Mesenchymal stem cell (in vitro differentiated cells and primary cell): ENCODE measurements at regions not wholly inside any gene's neighbourhood (a gene's known extent, or its start where the extent isn't known, plus 50 kb on each side); places are given as distances from the start of the nearest gene placed in this dataset.

Experiments
- DNase-seq: peaks from one replicate; pipeline ENCODE4 v3.0.0-alpha.2; 2013
- H2AFZ ChIP-seq: one replicate; pipeline ENCODE4 v1.6.1; 2013; ENCODE audit warnings: low read depth, mild to moderate bottlenecking, control low read depth, inconsistent platforms, low read length, moderate library complexity
- H2AK5ac ChIP-seq: 2 replicates; pipeline ENCODE4 v1.6.1; 2013; ENCODE audit warnings: low read length, moderate library complexity, mild to moderate bottlenecking, inconsistent platforms; ENCODE audit not compliant: severe bottlenecking
- H2BK120ac ChIP-seq: one replicate; pipeline ENCODE4 v1.6.1; 2013; ENCODE audit warnings: low read depth, mild to moderate bottlenecking, inconsistent platforms, low read length, moderate library complexity
- H2BK12ac ChIP-seq, 2 experiments: one replicate each; pipeline ENCODE4 v1.6.1; 2013; ENCODE audit warnings: inconsistent platforms in 2 of 2, low read length in 2 of 2, mild to moderate bottlenecking in 2 of 2, moderate library complexity in 2 of 2, control low read depth in 1 of 2
- H2BK15ac ChIP-seq: one replicate; pipeline ENCODE4 v1.6.1; 2013; ENCODE audit warnings: mild to moderate bottlenecking, low read depth, inconsistent platforms; ENCODE audit not compliant: poor library complexity, severe bottlenecking
- H2BK5ac ChIP-seq: 2 replicates; pipeline ENCODE4 v1.6.1; 2013; ENCODE audit warnings: low read depth, mild to moderate bottlenecking, low read length, control low read depth, inconsistent platforms; ENCODE audit not compliant: poor library complexity, severe bottlenecking
- H3K14ac ChIP-seq, 2 experiments: one replicate each; pipeline ENCODE4 v1.6.1; 2013; ENCODE audit warnings: inconsistent platforms in 2 of 2, low read length in 2 of 2, control low read depth in 1 of 2, mild to moderate bottlenecking in 1 of 2, moderate library complexity in 1 of 2
- H3K18ac ChIP-seq, 2 experiments: one replicate each; pipeline ENCODE4 v1.6.1; 2013; ENCODE audit warnings: inconsistent platforms in 2 of 2, low read length in 2 of 2, control low read depth in 1 of 2, low read depth in 1 of 2, mild to moderate bottlenecking in 1 of 2
- H3K23ac ChIP-seq, 2 experiments: one replicate each; pipeline ENCODE4 v1.6.1; 2013; ENCODE audit warnings: inconsistent platforms in 2 of 2, low read length in 2 of 2, mild to moderate bottlenecking in 2 of 2, moderate library complexity in 2 of 2, control low read depth in 1 of 2
- H3K27ac ChIP-seq: 2 replicates; pipeline ENCODE4 v1.5.1; 2013; ENCODE audit warnings: mild to moderate bottlenecking, moderate library complexity, low read length, control low read depth, inconsistent platforms; ENCODE audit not compliant: poor library complexity, severe bottlenecking
- H3K27me3 ChIP-seq, 2 experiments: 2 replicates each; pipeline versions ENCODE4 v1.6.1 to v1.7.0; 2013; ENCODE audit warnings: low read length in 2 of 2, mild to moderate bottlenecking in 2 of 2, moderate library complexity in 2 of 2, control low read depth in 1 of 2, inconsistent platforms in 1 of 2; ENCODE audit not compliant: control insufficient read depth in 1 of 2, insufficient read depth in 1 of 2
- H3K36me3 ChIP-seq, 2 experiments: 2 replicates each; pipeline versions ENCODE4 v1.6.1 to v1.7.0; 2013; ENCODE audit warnings: low read length in 2 of 2, control low read depth in 1 of 2, inconsistent platforms in 1 of 2, low read depth in 1 of 2, mild to moderate bottlenecking in 1 of 2; ENCODE audit not compliant: insufficient read depth in 2 of 2, control insufficient read depth in 1 of 2
- H3K4ac ChIP-seq, 2 experiments: one replicate each; pipeline ENCODE4 v1.6.1; 2013; ENCODE audit warnings: inconsistent platforms in 2 of 2, low read length in 2 of 2, mild to moderate bottlenecking in 2 of 2, moderate library complexity in 2 of 2, control low read depth in 1 of 2, low read depth in 1 of 2
- H3K4me1 ChIP-seq: 2 replicates; pipeline ENCODE4 v1.6.1; 2013; ENCODE audit warnings: low read depth, low read length, control low read depth; ENCODE audit not compliant: control insufficient read depth, insufficient read depth
- H3K4me2 ChIP-seq: 2 replicates; pipeline ENCODE4 v1.6.1; 2013; ENCODE audit warnings: low read length, mild to moderate bottlenecking, inconsistent platforms; ENCODE audit not compliant: poor library complexity, severe bottlenecking
- H3K4me3 ChIP-seq, 2 experiments: 2 replicates each; pipeline versions ENCODE4 v1.5.1 to v1.7.0; 2013; ENCODE audit warnings: low read length in 2 of 2, mild to moderate bottlenecking in 2 of 2, control low read depth in 1 of 2, low read depth in 1 of 2; ENCODE audit not compliant: insufficient read depth in 1 of 2
- H3K79me1 ChIP-seq: replicated peaks from 2 replicates; pipeline ENCODE4 v1.6.1; 2013; ENCODE audit warnings: mild to moderate bottlenecking, control low read depth, low read length, inconsistent platforms; ENCODE audit not compliant: poor library complexity, severe bottlenecking
- H3K9ac ChIP-seq: 2 replicates; pipeline ENCODE4 v1.7.0; 2013; ENCODE audit warnings: mild to moderate bottlenecking, low read length, moderate library complexity
- H3K9me3 ChIP-seq: 2 replicates; pipeline ENCODE4 v1.7.0; 2013; ENCODE audit warnings: mild to moderate bottlenecking, low read length; ENCODE audit not compliant: control insufficient read depth
- H4K8ac ChIP-seq: one replicate; pipeline ENCODE4 v1.6.1; 2013; ENCODE audit warnings: inconsistent platforms, mild to moderate bottlenecking, low read length, moderate library complexity
- H4K91ac ChIP-seq: one replicate; pipeline ENCODE4 v1.6.1; 2013; ENCODE audit warnings: mild to moderate bottlenecking, low read length, inconsistent platforms
- WGBS: methylation state at CpG from one replicate; pipeline ENCODE4 v1.1.7; 2013; ENCODE audit warnings: mixed read lengths; 5-methylcytosine and 5-hydroxymethylcytosine counted together

- Histone ChIP-seq H3K27ac (no peak overlapping the region), H2AK5ac (no peak overlapping the region), H3K4ac (no peak overlapping the region), H2BK5ac (no peak overlapping the region), H3K18ac (no peak overlapping the region), H2BK15ac (no peak overlapping the region), H3K9ac (peak overlapping the region; percentile 79), H3K4me2 (no peak overlapping the region), H3K36me3 (no peaks in the 10 kb centered on the region), H4K8ac (no peak overlapping the region), H3K14ac (no peak overlapping the region), H3K4me3 (peak overlapping the region in 1 of 2 experiments; percentile 34), H2BK120ac (no peak overlapping the region), H3K4me1 (peaks cover 3% of the 10 kb centered on the region), H2BK12ac (no peak overlapping the region), H3K9me3 (no peaks in the 10 kb centered on the region), H2AFZ (no peak overlapping the region), H4K91ac (no peak overlapping the region), H3K23ac (no peak overlapping the region), H3K27me3 (no peaks in the 10 kb centered on the region), H3K79me1 (no peaks in the 10 kb centered on the region)
- no peak for DNase-seq
- whole genome bisulfite sequencing, result 86% methylated on average over 5 of the region's 5 CpGs
Observed at GRCh38 chr4:185932491-185932890, 120.5 kb upstream of the SORBS2 start.

GRCh38 chr4:185933078-185933581 is 121.1 kb upstream of the SORBS2 start:
- Histone ChIP-seq H3K23ac (no peak overlapping the region), H3K4me1 (peaks cover 3% of the 10 kb centered on the region), H3K4me3 (peak overlapping the region in 1 of 2 experiments; percentile 34), H3K9me3 (no peaks in the 10 kb centered on the region), H3K4me2 (peak overlapping the region; percentile 0), H2BK5ac (no peak overlapping the region), H3K14ac (no peak overlapping the region), H3K9ac (peak overlapping the region; percentile 79), H3K18ac (no peak overlapping the region), H3K36me3 (no peaks in the 10 kb centered on the region), H3K27ac (peak overlapping the region; percentile 25), H2BK120ac (no peak overlapping the region), H3K27me3 (no peaks in the 10 kb centered on the region), H3K79me1 (no peaks in the 10 kb centered on the region), H4K91ac (no peak overlapping the region), H4K8ac (no peak overlapping the region), H2BK12ac (no peak overlapping the region), H2AK5ac (no peak overlapping the region), H2AFZ (no peak overlapping the region), H2BK15ac (no peak overlapping the region), H3K4ac (no peak overlapping the region)
- peak; percentile 58 for DNase-seq
- 62% methylated on average over 8 of the region's 8 CpGs for WGBS

- Histone ChIP-seq H3K36me3 (no peaks in the 10 kb centered on the region), H2AK5ac (no peak overlapping the region), H3K4me1 (peaks cover 3% of the 10 kb centered on the region), H3K23ac (no peak overlapping the region), H3K9ac (no peak overlapping the region), H3K14ac (no peak overlapping the region), H3K9me3 (no peaks in the 10 kb centered on the region), H3K4ac (no peak overlapping the region), H3K27ac (no peak overlapping the region), H4K91ac (no peak overlapping the region), H2BK5ac (no peak overlapping the region), H3K4me3 (no peak overlapping the region), H2BK120ac (no peak overlapping the region), H2AFZ (no peak overlapping the region), H2BK12ac (no peak overlapping the region), H3K18ac (no peak overlapping the region), H2BK15ac (no peak overlapping the region), H3K79me1 (no peaks in the 10 kb centered on the region), H3K4me2 (no peak overlapping the region), H3K27me3 (no peaks in the 10 kb centered on the region), H4K8ac (no peak overlapping the region)
- DNase-seq, result no peak
- WGBS, result 79% methylated on average over 7 of the region's 10 CpGs
Observed at GRCh38 chr4:185936650-185937376, 124.8 kb upstream of the SORBS2 start.

- Histone ChIP-seq H4K91ac (no peak overlapping the region), H3K9me3 (no peaks in the 10 kb centered on the region), H3K18ac (no peak overlapping the region), H3K4me3 (no peak overlapping the region), H3K27ac (no peak overlapping the region), H2BK120ac (no peak overlapping the region), H3K36me3 (no peaks in the 10 kb centered on the region), H3K23ac (no peak overlapping the region), H3K4me2 (no peak overlapping the region), H2AK5ac (no peak overlapping the region), H3K4ac (no peak overlapping the region), H2BK5ac (no peak overlapping the region), H3K27me3 (no peaks in the 10 kb centered on the region), H4K8ac (no peak overlapping the region), H3K4me1 (no peaks in the 10 kb centered on the region), H2BK12ac (no peak overlapping the region), H3K14ac (no peak overlapping the region), H3K9ac (no peak overlapping the region), H2AFZ (no peak overlapping the region), H2BK15ac (no peak overlapping the region), H3K79me1 (no peaks in the 10 kb centered on the region)
- WGBS, result 90% methylated on average over 7 of the region's 8 CpGs
- no peak for DNase-seq
Observed at GRCh38 chr4:185938654-185939053, 126.7 kb upstream of the SORBS2 start.
